MV-4-11 (cell line): ENCODE measurements at regions not wholly inside any gene's neighbourhood (a gene's known extent, or its start where the extent isn't known, plus 50 kb on each side); places are given as distances from the start of the nearest gene placed in this dataset.
"Not testable (repeated sequence)": the region's sequence is repeated elsewhere in the genome, so short reads cannot be mapped to it uniquely, and the experiment has no call there.

Source experiments
- DNase-seq: peaks from one replicate; lab custom pipeline; 2025; lab: John Stamatoyannopoulos, UW

DNA sequence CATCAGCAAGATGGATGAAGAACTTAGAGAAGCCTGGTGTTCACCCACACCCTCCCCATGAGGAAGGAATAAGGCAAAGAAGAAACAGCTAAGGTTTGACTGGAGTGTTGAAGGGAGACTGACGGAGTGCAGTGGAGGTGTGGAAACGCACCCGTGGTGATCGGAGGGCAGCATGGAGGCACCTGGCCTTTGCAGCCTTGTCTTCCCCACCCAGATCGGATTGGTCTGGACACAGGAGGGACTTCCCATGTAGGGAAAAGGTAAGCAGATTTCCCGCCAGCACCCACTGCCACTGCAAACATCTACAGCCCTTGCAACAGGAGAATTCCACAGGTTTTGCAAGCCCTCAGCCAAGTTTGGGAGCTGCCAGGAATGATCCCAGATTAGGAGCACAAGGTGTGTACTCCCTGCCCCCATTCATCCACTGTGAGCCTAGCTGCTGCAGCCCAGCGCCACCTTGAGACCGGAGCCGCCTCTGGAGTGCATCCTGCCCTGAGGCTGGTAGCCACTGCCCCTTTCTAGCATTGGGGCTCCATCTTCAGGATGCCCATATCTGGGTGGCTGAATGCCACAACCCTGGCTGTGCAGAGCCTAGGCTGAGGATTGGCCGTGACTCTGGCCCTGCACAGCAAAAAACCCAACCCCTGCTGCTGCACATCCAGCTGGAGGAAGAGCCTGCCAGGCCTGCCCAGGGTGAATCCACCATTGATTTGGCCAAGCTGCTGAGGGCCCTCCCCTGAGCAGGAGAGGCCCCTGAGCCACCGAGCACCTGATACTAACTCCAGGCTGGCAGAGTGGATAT is 411.1 kb downstream of the TMEM121 start:
- no peak for DNase-seq

DNA sequence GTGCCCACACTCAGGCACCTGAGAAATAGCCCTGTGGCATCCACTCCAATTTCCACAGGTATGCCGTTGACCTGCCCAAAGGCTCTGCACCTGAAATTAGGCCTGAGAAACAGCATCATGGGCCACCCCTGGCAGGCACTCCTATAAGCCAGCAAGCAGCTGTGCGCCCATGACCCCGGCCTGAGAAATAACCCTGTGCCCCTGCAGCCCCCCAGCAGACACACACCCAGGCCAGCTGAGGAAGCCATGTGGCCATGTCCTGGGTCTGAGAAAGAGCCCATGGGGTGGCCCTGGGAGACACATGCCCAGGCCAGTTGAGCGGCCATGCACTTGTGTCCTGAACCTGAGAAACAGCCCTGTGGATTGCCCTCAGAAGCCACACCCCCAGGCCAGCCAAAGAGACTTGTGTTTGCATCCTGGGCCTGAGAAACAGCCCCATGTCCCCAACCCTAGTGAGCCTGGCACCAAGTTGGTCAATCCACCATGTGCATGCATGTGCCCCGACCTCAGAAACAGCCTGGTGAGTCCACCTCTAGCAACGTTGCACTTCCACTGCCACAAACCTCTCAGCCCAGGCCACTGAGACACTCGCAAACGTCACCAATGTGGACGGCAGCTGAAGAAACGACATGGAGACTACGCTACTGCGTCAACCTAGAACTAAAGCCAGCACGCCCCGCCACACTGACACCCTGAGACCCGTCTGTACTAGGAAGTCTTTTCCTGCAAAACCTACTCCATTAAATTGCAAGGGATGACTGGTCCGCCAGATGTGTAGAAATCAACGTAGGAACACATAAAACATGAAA is 411.9 kb downstream of the TMEM121 start:
- DNase-seq, result no peak

DNA sequence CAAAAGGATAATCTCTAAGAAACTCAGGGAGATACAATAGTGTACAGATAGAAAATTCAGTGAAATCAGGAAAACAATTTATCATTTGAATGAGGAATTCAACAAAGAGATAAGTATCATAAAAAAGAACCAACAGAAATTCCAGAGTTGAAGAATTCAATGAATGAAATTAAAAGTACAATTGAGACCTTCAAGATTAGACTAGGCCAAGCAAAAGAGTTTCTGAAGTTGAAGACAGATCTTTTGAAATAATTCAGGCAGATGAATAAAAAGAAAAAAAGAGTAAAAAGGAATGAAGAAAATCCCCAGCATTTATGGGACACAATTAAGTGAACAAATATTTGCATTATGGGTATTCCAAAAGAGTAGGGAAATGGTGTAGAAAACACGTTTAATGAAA is 412.6 kb downstream of the TMEM121 start:
- DNase-seq, result no peak

DNA sequence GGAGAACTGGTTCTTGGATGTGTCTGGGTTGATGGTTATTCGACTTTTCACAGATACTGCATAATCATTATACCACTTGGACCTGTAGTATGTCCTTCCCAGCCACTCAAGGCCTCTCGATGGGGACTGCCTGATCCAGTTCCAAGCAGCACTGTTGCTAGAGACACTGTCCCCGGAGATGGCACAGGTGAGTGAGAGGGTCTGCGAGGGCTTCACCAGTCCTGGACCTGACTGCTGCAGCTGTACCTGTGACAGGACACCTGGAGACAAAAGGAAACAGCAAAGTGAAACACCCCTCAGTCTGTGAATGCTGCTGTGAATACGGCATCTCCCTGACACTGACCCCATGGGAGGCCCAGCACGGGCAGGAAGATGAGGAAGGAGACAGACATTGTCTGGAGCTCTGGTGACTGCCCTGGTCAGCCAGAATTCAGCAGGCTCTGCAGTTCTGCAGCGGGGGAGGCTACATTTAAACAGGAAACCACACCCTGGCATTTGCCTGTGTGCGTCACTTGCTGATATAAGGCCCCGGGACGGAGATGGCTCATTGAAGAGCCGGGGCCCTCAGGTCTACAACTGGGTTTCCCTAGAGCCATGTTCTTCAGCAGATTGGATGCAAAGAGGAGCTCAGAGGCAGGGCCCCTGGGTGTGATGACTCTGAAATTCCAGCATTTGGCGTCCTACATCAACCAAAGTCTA is 413.6 kb downstream of the TMEM121 start:
- no peak for DNase-seq

DNA sequence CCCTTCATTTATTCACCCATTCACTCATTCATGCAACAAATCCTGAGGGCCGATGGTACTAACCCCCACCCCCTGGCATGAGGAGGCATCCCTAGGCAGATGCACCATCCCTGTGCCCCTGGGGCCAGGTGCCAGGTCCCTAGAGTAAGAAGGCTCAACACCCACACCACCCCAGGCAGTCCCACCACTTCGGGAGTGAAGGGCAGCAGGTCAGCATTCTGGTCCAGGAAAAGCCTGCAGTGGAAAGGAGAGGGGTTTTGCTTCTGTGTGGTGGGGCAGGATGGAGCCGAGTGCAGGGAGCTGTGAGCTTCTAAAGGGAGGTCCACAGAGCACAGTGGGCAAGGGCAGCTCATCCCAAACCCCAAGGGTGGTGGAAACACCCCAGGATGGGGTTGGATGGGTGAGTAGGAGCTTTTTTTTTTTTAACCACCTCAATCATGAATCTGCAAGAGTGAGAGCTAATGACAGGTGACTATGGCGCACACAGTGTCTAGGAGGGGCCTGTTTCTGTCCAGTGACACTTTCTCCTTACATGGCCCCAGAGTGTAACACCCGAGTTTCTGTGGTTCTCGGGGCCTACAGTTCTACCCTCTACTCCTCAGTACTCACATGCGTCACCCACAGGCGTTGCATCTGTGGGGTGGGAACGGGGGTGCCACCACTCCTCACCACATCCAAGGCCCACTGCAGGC is 414.3 kb downstream of the TMEM121 start:
- DNase-seq, result no peak

DNA sequence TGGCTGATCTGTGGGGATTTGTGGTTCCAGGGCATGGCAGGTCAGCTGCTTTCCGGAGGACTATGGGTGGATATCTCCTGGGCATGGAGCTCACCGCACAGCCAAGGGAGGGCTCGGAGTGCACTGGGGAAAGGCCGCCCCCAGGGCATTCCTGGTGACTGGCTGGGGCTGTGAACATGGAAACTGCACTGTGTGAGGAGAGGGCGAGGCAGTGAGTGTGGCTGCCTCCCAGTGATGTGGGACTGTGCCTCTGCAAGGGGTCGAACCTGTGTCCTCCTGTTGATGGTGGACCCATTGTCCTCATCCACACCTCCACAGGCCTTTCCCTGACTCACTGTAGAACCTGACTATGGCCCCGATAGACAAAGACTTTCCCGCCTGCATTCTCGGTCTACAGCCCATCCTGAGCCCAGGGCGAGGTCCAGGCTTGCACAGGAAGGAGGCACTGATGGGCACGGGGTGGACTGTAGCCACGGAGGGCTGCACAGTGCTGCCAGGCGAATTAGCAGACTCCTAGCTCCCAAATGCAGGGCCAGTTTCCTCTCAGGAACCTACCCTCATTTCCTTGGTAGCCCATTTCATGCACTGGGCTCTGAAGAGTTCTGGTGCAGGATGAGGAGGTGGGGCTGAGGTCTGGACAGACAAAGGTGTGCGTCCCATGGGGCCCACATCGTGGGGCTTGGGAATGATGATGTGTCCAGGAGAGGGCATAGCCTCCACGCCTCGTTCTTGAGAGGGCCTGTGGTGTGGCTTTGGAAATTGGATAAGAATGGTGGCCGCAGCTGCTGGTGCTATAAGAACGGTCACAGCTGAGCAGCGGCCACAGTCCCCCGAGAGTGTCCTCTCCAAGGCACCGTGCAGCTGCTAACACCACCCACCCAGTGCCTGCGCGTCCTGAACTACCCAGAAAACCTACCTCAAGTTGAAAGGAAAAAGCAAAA is 415.1 kb downstream of the TMEM121 start:
- DNase-seq, result no peak

DNA sequence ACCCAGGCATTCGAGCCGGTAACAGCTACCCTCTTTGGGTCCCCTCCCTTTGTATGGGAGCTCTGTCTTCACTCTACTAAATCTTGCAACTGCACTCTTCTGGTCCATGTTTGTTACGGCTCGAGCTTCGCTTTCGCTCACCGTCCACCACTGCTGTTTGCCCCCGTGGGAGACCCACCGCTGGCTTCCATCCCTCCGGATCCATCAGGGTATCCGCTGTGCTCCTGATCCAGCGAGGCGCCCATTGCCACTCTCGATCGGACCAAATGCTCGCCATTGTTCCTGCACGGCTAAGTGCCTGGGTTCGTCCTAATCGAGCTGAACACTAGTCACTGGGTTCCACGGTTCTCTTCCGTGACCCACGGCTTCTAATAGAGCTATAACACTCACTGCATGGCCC is 416.3 kb downstream of the TMEM121 start:
- DNase-seq, result not testable (repeated sequence)

DNA sequence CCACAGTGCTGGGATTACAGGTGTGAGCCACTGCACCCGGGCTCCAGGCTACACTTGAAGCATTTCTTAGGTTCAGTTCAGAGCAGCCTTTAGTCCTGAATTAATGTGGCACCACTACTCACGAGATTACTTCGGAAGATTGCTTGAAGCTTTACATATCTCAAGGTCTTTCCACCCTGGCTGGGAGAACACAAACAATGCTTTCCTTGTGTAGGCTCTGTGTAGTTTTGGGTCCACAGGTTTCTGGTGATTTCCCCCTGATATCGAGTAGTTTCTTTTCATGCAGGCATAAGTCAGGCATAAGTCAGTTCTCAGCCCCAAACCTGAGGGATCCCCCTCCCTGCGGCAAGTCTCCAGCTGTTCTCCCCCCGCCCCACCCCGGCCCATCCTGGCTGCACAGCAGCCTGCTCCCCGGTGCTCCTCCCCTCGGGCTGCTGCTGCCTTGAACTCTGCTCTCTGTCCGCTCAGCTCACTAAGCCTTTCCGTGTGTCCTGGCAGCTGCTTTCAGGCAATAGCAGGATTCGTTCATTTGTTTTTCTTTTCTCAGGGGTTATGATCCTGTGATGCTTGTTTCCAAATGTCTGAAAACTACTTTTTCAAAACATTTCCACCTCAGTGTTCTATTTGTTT is 417.7 kb downstream of the TMEM121 start:
- DNase-seq, result no peak

DNA sequence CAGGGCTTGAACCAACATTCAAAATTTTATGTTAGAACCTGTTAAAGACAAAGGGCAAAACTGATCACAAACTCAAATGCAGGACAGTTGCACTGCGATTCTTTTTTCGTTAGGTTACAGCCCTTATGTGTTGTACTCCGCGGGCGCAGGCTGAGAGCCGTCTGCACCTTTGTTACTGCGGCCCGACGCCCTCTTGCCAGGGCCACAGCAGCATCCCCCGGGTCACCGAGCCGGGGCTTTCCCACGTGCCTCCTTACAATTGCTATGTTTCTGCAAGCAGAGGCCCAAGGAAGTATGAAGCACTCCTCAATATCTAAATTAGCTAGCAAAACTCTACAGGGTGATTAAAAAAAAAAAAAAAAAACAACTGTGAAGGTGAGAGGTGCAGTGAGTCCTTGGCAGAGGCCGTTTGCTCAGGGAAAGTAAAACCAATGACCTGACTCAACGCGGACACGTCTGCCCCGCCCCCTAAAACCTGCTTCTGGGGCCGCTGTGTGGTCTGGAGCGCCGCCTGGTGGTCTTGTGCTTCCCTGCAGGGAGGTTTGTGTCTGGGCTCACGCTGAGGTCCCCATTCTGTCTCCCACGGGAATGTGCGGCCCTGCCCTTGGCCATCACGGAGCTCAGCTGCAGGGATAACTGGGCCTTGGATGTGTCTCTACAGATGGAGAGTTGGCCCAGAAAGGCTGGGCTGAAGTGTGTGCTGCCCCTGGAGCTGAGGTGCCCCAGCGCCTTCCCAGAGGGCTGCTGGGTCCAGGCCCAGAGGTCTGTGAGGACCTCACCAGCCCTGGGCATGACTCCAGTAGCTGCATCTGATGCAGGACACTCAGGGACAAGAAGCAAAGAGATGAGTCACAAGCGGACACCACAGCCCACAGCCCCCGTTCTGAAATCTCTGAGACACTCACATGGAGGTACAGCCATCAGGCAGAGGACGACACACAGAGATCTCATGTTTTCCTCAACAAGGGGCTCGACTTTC is 418.5 kb downstream of the TMEM121 start:
- peak; percentile 54 for DNase-seq

DNA sequence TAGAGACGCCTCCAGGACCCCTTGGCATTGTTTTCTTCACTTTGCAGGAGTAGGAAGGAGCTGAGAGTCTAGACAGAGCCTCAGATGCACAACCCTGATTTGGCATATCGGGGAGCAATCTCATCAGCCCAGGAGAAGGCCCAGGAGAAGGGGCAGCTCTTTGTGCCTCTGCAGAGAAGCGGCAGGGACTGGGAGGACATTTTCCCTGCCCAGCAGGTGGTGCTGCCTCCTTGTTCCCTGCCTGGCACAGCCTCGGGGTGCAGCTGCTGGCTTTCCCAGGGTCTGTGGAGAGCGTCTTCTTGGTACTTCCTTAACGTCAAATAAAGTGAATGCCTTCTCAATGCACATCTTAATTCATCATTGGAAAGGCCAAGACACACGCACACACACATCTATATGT is 419.5 kb downstream of the TMEM121 start:
- peak; percentile 34 for DNase-seq

DNA sequence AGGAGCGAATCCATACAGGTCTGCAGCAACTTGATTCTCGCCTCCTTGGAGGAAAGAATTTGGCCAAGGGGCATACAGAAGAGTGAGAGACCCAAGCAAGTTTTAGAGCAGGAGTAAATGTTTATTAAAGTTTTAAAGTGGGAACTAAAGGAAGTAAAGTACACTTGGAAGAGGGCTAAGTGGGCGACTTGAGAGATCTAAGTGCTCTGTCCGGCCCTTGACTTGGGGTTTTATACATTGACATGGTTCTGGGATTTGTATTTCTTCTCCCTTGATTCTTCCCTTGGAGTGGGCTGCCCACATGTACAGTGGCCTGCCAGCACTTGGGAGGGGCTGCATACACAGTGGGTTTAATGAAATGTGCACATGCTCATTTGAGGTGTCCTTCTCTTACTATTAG is 421.2 kb downstream of the TMEM121 start:
- no peak for DNase-seq

DNA sequence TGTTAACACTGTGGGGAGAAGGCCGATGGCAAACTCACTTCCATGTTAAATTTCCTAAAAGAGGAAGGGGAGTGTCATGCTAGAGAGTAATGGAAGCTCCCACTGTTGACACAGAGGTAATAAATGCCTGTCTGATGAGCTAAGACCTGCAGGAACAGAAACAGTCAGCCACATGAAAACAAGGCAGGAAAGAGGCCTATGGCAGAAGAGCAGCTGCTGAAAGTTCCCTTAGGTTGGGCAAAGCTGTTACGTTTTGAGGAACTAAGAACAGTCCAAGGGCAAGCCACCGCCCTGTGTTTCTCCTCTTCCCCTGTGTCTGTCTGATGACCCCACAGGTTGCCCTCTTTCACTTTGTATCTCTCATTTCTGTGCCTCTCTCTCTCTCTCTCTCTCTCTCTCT is 422.6 kb downstream of the TMEM121 start:
- peak; percentile 97 for DNase-seq

DNA sequence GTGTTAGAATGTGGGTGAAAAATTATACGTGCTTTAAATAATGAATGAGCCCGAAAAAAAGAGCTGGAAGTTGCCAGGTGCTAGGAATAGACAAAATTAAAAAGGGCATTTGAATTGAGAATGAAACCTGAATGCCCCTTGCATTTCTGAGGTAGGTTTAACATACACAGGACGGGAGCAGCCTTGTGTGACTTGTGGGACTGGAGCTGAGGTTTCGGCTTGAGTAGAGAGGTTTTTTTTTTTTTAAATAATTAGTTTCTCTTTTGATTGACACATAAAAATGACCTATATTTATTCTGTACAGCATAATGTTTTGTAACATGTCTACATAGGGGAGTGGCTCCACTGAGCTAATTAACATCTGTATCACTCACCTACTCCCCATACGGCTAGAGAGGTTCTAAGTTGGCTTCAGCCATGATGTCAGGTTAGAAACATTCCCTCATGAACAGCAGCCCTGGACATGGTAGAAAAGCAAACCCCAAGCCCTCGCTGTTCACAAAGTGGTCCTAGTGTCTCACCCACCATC is 424.0 kb downstream of the TMEM121 start:
- not testable (repeated sequence) for DNase-seq

DNA sequence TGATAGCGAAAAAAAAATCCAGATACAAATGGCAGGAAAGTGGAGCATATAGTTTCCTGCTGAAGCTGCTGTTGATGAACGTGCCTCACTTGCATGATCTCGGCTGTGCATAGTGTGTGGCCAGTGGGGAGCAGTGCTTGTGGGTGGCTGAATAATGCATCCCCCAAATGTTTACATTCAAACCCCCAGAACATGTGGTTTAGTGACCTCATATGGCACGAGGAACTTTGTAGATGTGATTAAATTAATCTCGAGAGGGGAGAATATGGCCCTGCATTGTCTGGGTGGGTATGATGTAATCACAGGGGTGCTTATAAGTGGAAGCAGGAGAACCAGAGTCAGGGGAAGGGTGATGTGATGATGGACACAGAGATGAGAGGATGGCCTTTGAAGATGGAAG is 425.0 kb downstream of the TMEM121 start:
- DNase-seq, result no peak

DNA sequence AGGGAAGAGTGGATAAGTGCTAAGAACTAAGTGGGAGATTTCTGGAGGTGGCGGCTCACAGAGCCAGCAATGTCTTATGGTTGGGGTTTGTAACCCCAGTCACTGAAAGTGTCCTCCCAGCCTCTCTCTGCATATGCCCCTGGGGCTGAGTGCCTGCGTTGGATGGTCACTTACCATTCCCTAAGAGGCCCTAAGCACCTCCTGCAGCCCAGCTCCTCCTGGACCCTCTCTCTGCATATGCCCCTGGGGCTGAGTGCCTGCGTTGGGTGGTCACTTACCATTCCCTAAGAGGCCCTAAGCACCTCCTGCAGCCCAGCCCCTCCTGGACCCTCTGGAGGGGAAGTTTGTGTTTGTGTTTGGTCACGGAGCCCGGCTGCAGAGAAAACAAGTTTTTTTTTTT is 425.8 kb downstream of the TMEM121 start:
- DNase-seq, result no peak

DNA sequence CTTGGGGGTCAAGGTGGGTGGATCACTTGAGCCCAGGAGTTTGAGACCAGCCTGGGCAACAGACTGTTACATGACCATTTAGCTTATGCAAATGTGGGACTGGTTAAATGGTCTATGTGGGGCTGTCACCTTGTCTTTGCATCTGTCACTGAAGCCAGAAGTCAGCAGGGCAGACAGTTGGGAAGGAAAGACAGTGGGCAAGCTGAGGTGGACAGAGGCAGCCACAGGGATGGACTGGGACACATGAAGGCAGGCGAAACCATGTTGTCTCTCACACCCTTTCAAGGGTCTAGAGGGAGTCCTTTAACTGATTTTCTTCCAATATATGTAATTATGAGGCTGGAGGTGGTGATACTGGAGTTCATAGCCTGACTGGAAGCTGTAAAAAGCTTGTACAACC is 426.4 kb downstream of the TMEM121 start:
- DNase-seq, result no peak

DNA sequence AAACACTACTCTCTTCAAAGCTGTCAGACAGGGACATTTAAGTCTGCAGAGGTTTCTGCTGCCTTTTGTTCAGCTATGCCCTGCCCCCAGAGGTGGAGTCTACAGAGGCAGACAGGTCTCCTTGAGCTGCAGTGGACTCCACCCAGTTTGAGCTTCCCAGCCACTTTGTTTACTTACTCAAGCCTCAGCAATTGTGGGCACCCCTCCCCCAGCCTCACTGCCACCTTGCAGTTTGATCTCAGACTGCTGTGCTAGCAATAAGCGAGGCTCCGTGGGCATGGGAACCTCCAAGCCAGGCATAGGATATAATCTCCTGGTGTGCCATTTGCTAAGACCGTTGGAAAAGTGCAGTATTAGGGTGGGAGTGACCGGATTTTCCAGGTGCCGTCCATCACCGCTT is 435.2 kb downstream of the TMEM121 start:
- not testable (repeated sequence) for DNase-seq

DNA sequence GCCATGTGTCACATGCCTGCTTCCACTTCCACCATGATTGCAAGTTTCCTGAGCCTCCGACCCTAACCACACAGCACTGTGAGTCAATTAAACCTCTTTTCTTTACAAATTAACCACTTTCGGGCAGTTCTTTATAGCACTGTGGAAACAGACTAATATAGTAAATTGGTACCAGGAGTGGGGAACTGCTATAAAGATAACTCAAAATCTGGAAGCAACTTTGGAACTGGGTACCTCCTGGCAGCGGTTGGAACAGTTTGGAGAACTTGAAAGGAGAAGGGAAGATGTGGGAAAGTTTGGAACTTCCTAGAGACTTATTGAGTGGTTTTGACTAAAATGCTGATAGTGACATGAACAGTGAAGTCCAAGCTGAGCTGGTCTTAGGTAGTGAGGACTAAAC is 436.1 kb downstream of the TMEM121 start:
- no peak for DNase-seq

DNA sequence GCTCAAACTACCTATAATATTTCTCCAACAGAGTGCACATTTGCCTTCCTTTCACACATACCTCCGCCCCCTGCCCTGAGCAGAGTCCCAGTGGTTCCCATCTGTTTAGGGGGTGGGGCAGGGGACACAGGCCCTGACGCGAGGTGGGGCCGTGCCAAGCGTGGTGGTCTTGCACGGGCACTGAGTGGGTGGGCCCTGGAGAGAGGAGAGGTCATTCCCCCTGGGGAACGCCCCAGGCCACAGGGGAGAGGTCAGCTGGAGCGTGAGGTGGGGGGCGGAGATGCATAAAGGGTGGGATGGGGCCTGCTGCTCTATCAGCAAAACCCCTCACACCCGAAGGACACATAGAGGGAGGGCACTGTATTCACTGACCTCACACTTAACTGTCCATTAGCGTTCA is 441.9 kb downstream of the TMEM121 start:
- DNase-seq, result no peak
